HepG2 (cell line): ENCODE measurements at regions not wholly inside any gene's neighbourhood (a gene's known extent, or its start where the extent isn't known, plus 50 kb on each side); places are given as distances from the start of the nearest gene placed in this dataset.

Experiments used
- CHD2 ChIP-seq: IDR thresholded peaks from 2 replicates; pipeline ENCODE4 v1.6.1; 2011; ENCODE audit warnings: low read depth, low read length, improper control_type of control experiment
- NONO ChIP-seq, 2 experiments: fragments of 450-650 bp in 1 of 2; sonication (generic) in 1 of 2; formaldehyde crosslinking in 1 of 2; IDR thresholded peaks in 1 of 2; conservative IDR thresholded peaks in 1 of 2; 2 replicates each; pipeline versions ENCODE4 v1.6.1 to v1.8.0; 2017 to 2022; ENCODE audit warnings: mild to moderate bottlenecking in 1 of 2, missing genetic modification reagents in 1 of 2, moderate library complexity in 1 of 2
- TCF7L2 ChIP-seq: IDR thresholded peaks from 2 replicates; pipeline ENCODE4 v1.6.1; 2011; ENCODE audit warnings: mild to moderate bottlenecking, low read depth, low read length, moderate library complexity
- XBP1 ChIP-seq: sonication (generic); formaldehyde crosslinking; IDR thresholded peaks from 2 replicates; pipeline ENCODE4 v1.5.0; 2020; ENCODE audit warnings: missing genetic modification reagents
- ZNF501 ChIP-seq: sonication (generic); formaldehyde crosslinking; IDR thresholded peaks from 2 replicates; pipeline ENCODE4 v1.5.1; 2020; ENCODE audit warnings: mild to moderate bottlenecking, moderate library complexity, missing genetic modification reagents

- TF ChIP-seq ZNF501 = no peak
- no peak for TF ChIP-seq TCF7L2
- no peak for TF ChIP-seq CHD2
- no peak for TF ChIP-seq NONO (IDR thresholded peaks at IDR 0.05)
- no peak for TF ChIP-seq NONO (CRISPR knock-in tag; conservative IDR thresholded peaks at IDR 0.05)
- no peak for TF ChIP-seq XBP1 (CRISPR knock-in tag)
Measured at GRCh38 chr13:40251343-40252032, 415.0 kb downstream of the FOXO1 start.
